ENCODE measurements at regions not wholly inside any gene's neighbourhood (a gene's known extent, or its start where the extent isn't known, plus 50 kb on each side); places are given as distances from the start of the nearest gene placed in this dataset.

- no peak for TF ChIP-seq CTCF (IDR thresholded peaks at IDR 0.05; ENCODE audit: control insufficient read depth, extremely low read depth, insufficient read depth)
- no peak overlapping the region for H3K4me3 ChIP-seq (ENCODE audit: low read depth, low read length)
- no peak for DNase-seq (ENCODE audit: low read depth)
Measured at GRCh38 chr11:129503646-129504045, 128.0 kb downstream of the BARX2 start.

- no peak for TF ChIP-seq CTCF (IDR thresholded peaks at IDR 0.05; ENCODE audit: control insufficient read depth, extremely low read depth, insufficient read depth)
- no peak overlapping the region for H3K4me3 ChIP-seq (ENCODE audit: low read depth, low read length)
- DNase-seq (ENCODE audit: low read depth): no peak
Measured at GRCh38 chr11:129505266-129505665, 129.6 kb downstream of the BARX2 start.

- TF ChIP-seq CTCF (IDR thresholded peaks at IDR 0.05; ENCODE audit: control insufficient read depth, extremely low read depth, insufficient read depth): no peak
- no peak overlapping the region for H3K4me3 ChIP-seq (ENCODE audit: low read depth, low read length)
- DNase-seq (ENCODE audit: low read depth): no peak
Measured at GRCh38 chr11:129508163-129508562, 132.5 kb downstream of the BARX2 start.

- H3K4me3 ChIP-seq (ENCODE audit: low read depth, low read length): no peak overlapping the region
- no peak for DNase-seq (ENCODE audit: low read depth)
- TF ChIP-seq CTCF (IDR thresholded peaks at IDR 0.05; ENCODE audit: control insufficient read depth, extremely low read depth, insufficient read depth): no peak
Measured at GRCh38 chr11:129528296-129528695, 152.6 kb downstream of the BARX2 start.

GRCh38 chr11:129530154-129530895 is 154.7 kb downstream of the BARX2 start:
- H3K4me3 ChIP-seq (ENCODE audit: low read depth, low read length): no peak overlapping the region
- no peak for DNase-seq (ENCODE audit: low read depth)
- no peak for TF ChIP-seq CTCF (IDR thresholded peaks at IDR 0.05; ENCODE audit: control insufficient read depth, extremely low read depth, insufficient read depth)

- H3K4me3 ChIP-seq (ENCODE audit: low read depth, low read length): no peak overlapping the region
- TF ChIP-seq CTCF (IDR thresholded peaks at IDR 0.05; ENCODE audit: control insufficient read depth, extremely low read depth, insufficient read depth): no peak
- DNase-seq (ENCODE audit: low read depth): no peak
Measured at GRCh38 chr11:129533395-129533794, 157.7 kb downstream of the BARX2 start.

- no peak overlapping the region for H3K4me3 ChIP-seq (ENCODE audit: low read depth, low read length)
- no peak for TF ChIP-seq CTCF (IDR thresholded peaks at IDR 0.05; ENCODE audit: control insufficient read depth, extremely low read depth, insufficient read depth)
- DNase-seq (ENCODE audit: low read depth): no peak
Measured at GRCh38 chr11:129536338-129536737, 160.7 kb downstream of the BARX2 start.
